Fibroblast of lung (primary cell): ENCODE measurements at regions not wholly inside any gene's neighbourhood (a gene's known extent, or its start where the extent isn't known, plus 50 kb on each side); places are given as distances from the start of the nearest gene placed in this dataset.

Source experiments
- DNase-seq, 2 donors: peaks; one replicate each; pipeline versions ENCODE4 v3.0.0 to v3.0.0-alpha.2; 2010; ENCODE audit warnings: low read depth in 2 of 2
- H2AFZ ChIP-seq: 2 replicates; pipeline ENCODE4 v1.5.1; 2012; ENCODE audit warnings: low read length, control low read depth, inconsistent platforms
- H3K27ac ChIP-seq: 2 replicates; pipeline ENCODE4 v1.5.1; 2011; ENCODE audit warnings: low read length, control low read depth; ENCODE audit not compliant: insufficient read depth
- H3K27me3 ChIP-seq: 2 replicates; pipeline ENCODE4 v1.5.1; 2011; ENCODE audit warnings: mild to moderate bottlenecking, low read length; ENCODE audit not compliant: control insufficient read depth, insufficient read depth
- H3K36me3 ChIP-seq: 2 replicates; pipeline ENCODE4 v1.5.1; 2011; ENCODE audit warnings: low read length; ENCODE audit not compliant: control insufficient read depth, insufficient read depth
- H3K4me1 ChIP-seq: 2 replicates; pipeline ENCODE4 v1.5.1; 2011; ENCODE audit warnings: low read length; ENCODE audit not compliant: control insufficient read depth, insufficient read depth; ENCODE audit errors: extremely low read depth
- H3K4me2 ChIP-seq: 2 replicates; pipeline ENCODE4 v1.5.1; 2011; ENCODE audit warnings: low read length, control low read depth; ENCODE audit not compliant: insufficient read depth; ENCODE audit errors: extremely low read depth
- H3K4me3 ChIP-seq, 4 experiments: fragments of 200-600 bp in 1 of 4; sonication (generic) in 1 of 4; replicated peaks in 1 of 4; 2 replicates each; pipeline ENCODE4 v1.5.1; 2011 to 2016; ENCODE audit warnings: low read length in 4 of 4, low read depth in 3 of 4, mild to moderate bottlenecking in 3 of 4, control low read depth in 2 of 4, inconsistent platforms in 1 of 4, mixed read lengths in 1 of 4; ENCODE audit not compliant: insufficient read depth in 1 of 4; ENCODE audit errors: control extremely low read depth in 1 of 4
- H3K79me2 ChIP-seq: 2 replicates; pipeline ENCODE4 v1.5.1; 2012; ENCODE audit warnings: mild to moderate bottlenecking, low read length, inconsistent platforms; ENCODE audit not compliant: control insufficient read depth, insufficient read depth
- H3K9ac ChIP-seq: 2 replicates; pipeline ENCODE4 v1.5.1; 2011; ENCODE audit warnings: mild to moderate bottlenecking, low read length, control low read depth; ENCODE audit not compliant: insufficient read depth
- H3K9me3 ChIP-seq: 2 replicates; pipeline ENCODE4 v1.5.1; 2012; ENCODE audit warnings: low read depth, low read length; ENCODE audit not compliant: control insufficient read depth, insufficient read depth
- H4K20me1 ChIP-seq: 2 replicates; pipeline ENCODE4 v1.5.1; 2011; ENCODE audit warnings: low read length; ENCODE audit not compliant: control insufficient read depth, insufficient read depth; ENCODE audit errors: extremely low read depth
- EZH2 ChIP-seq: IDR thresholded peaks from 2 replicates; pipeline ENCODE4 v1.5.1; 2012; ENCODE audit warnings: low read length, control low read depth, mild to moderate bottlenecking; ENCODE audit errors: missing control alignments
- TF ChIP-seq, protein P1 (sequence below), 2 donors: IDR thresholded peaks in 1 of 2; conservative IDR thresholded peaks in 1 of 2; 1 replicate in 1 of 2; 2 replicates in 1 of 2; pipeline ENCODE4 v1.5.1; 2011 to 2012; ENCODE audit warnings: low read length in 2 of 2, control low read depth in 1 of 2, inconsistent platforms in 1 of 2, low read depth in 1 of 2, mild to moderate bottlenecking in 1 of 2

DNA sequence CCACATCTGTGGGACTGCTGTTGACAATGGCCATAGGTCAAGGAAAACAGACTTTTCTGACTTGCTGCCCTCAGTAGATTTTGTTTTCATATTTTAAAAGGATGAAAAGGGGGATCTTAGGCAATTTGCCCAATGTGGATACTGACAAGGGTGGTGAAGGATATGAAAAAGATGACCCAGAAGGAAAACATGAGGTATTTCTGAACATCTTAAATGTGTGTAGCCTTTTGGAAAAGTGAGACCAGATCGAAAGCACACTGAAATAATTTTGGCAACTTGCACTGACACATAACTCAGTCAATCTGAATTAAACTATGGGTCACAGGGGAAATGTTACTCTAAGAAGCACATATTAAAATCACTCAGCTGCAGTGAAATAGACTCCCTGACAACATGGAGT, 1793.0 kb upstream of the ACO1 start:
- DNase-seq, result no peak
- Histone ChIP-seq H3K4me2 (no peak overlapping the region), H3K4me1 (no peaks in the 10 kb centered on the region), H2AFZ (no peak overlapping the region), H3K79me2 (no peaks in the 10 kb centered on the region), H3K9me3 (no peaks in the 10 kb centered on the region), H3K27ac (no peak overlapping the region), H3K9ac (no peak overlapping the region), H4K20me1 (no peaks in the 10 kb centered on the region), H3K4me3 (no peak overlapping the region), H3K27me3 (no peaks in the 10 kb centered on the region), H3K36me3 (no peaks in the 10 kb centered on the region)
- TF ChIP-seq, protein P1, sequence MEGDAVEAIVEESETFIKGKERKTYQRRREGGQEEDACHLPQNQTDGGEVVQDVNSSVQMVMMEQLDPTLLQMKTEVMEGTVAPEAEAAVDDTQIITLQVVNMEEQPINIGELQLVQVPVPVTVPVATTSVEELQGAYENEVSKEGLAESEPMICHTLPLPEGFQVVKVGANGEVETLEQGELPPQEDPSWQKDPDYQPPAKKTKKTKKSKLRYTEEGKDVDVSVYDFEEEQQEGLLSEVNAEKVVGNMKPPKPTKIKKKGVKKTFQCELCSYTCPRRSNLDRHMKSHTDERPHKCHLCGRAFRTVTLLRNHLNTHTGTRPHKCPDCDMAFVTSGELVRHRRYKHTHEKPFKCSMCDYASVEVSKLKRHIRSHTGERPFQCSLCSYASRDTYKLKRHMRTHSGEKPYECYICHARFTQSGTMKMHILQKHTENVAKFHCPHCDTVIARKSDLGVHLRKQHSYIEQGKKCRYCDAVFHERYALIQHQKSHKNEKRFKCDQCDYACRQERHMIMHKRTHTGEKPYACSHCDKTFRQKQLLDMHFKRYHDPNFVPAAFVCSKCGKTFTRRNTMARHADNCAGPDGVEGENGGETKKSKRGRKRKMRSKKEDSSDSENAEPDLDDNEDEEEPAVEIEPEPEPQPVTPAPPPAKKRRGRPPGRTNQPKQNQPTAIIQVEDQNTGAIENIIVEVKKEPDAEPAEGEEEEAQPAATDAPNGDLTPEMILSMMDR (conservative IDR thresholded peaks at IDR 0.05 in 1 of 2, IDR thresholded peaks at IDR 0.05 in 1 of 2; ENCODE audit: low read depth in 1 of 2, low read length in 2 of 2), result no peak
- no peak for TF ChIP-seq EZH2

- H3K4me2 ChIP-seq, result no peak overlapping the region
- H3K9ac ChIP-seq, result no peak overlapping the region
- H3K36me3 ChIP-seq, result no peaks in the 10 kb centered on the region
- no peaks in the 10 kb centered on the region for H3K79me2 ChIP-seq
- TF ChIP-seq, protein P1 (conservative IDR thresholded peaks at IDR 0.05 in 1 of 2, IDR thresholded peaks at IDR 0.05 in 1 of 2; ENCODE audit: low read depth in 1 of 2, low read length in 2 of 2), result no peak
- TF ChIP-seq EZH2, result no peak
- H3K27me3 ChIP-seq, result no peaks in the 10 kb centered on the region
- H4K20me1 ChIP-seq, result no peaks in the 10 kb centered on the region
- H3K4me3 ChIP-seq, result no peak overlapping the region
- no peak overlapping the region for H2AFZ ChIP-seq
- H3K4me1 ChIP-seq, result no peaks in the 10 kb centered on the region
- DNase-seq, result no peak
- no peaks in the 10 kb centered on the region for H3K9me3 ChIP-seq
- no peak overlapping the region for H3K27ac ChIP-seq
These were observed 1786.8 kb upstream of the ACO1 start for GRCh38 chr9:30597608-30598007.

GRCh38 chr9:30605936-30606335, 1778.5 kb upstream of the ACO1 start:
- no peak for TF ChIP-seq EZH2
- TF ChIP-seq, protein P1 (conservative IDR thresholded peaks at IDR 0.05 in 1 of 2, IDR thresholded peaks at IDR 0.05 in 1 of 2; ENCODE audit: low read depth in 1 of 2, low read length in 2 of 2), result no peak
- H3K9ac ChIP-seq, result no peak overlapping the region

More at GRCh38 chr9:30605936-30606335, 1778.5 kb upstream of the ACO1 start:
- Histone ChIP-seq H3K9me3 (no peaks in the 10 kb centered on the region), H3K4me1 (no peaks in the 10 kb centered on the region), H3K27ac (no peak overlapping the region), H3K27me3 (no peaks in the 10 kb centered on the region), H3K4me2 (no peak overlapping the region), H3K36me3 (no peaks in the 10 kb centered on the region), H4K20me1 (no peaks in the 10 kb centered on the region), H2AFZ (no peak overlapping the region), H3K79me2 (no peaks in the 10 kb centered on the region), H3K4me3 (no peak overlapping the region)
- DNase-seq, result no peak
